Activated B cell treated with CpG ODN at 0.5 μM for 24 hours (primary cell): ENCODE measurements at regions not wholly inside any gene's neighbourhood (a gene's known extent, or its start where the extent isn't known, plus 50 kb on each side); places are given as distances from the start of the nearest gene placed in this dataset.

Source experiments
- ATAC-seq: fragments of 200-7000 bp; cut with Tn5 transposase; one replicate; pipeline ENCODE4 v1.10.0; 2021; ENCODE audit warnings: low read depth, mild to moderate bottlenecking, moderate library complexity
- CTCF ChIA-PET: fragments of 350-600 bp; sonication (Branson Sonifier 250); formaldehyde crosslinking; loops from one replicate; lab custom pipeline; 2021; ENCODE audit warnings: antibody characterized with exemption; lab: Charles Lee
- POLR2A ChIA-PET: fragments of 350-600 bp; sonication (Branson Sonifier 250); formaldehyde crosslinking; loops from one replicate; lab custom pipeline; 2021; ENCODE audit warnings: antibody characterized with exemption; lab: Charles Lee
- DNase-seq: peaks from one replicate; pipeline ENCODE4 v3.0.0; 2022
- H3K27ac Mint-ChIP-seq: one replicate; pipeline ENCODE4 v1.8.0; 2020; ENCODE audit warnings: mixed read lengths
- H3K27me3 Mint-ChIP-seq: one replicate; pipeline ENCODE4 v1.8.0; 2021; ENCODE audit warnings: mixed read lengths
- H3K36me3 Mint-ChIP-seq: one replicate; pipeline ENCODE4 v1.8.0; 2021; ENCODE audit warnings: low read depth, mixed read lengths
- H3K4me1 Mint-ChIP-seq: one replicate; pipeline ENCODE4 v1.8.0; 2021; ENCODE audit warnings: mixed read lengths
- H3K4me3 Mint-ChIP-seq: one replicate; pipeline ENCODE4 v1.8.0; 2020; ENCODE audit warnings: mild to moderate bottlenecking, mixed read lengths
- H3K9me3 Mint-ChIP-seq: one replicate; pipeline ENCODE4 v1.8.0; 2020; ENCODE audit warnings: mixed read lengths
- intact Hi-C: fragments of 100-400 bp; cut with micrococcal nuclease; formaldehyde crosslinking; loops from one replicate; pipeline ENCODE4 v1.15.1; 2024
- TF ChIP-seq, protein P1 (sequence below): fragments of 200-600 bp; IDR thresholded peaks from one replicate; pipeline ENCODE4 v1.8.0; 2022; ENCODE audit warnings: antibody characterized with exemption, mild to moderate bottlenecking

DNA sequence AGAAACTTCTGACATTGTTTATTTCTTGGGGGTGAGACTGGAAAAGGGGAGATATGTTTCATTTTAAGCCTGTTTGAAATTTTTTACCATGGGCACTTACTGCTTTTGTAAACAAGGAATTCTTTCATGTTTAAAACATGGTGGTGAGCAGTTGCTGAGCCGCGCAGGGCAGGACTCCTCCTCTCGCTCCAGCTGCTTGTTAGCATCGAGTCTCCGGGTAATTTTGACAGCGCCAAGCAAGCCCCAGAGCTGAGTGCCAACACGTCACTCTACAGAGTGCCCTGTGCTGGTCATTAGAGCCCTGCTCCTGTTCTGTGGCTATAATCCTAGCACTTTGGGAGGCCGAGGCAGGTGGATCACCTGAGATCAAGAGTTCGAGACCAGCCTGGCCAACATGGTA is 116.5 kb upstream of the MSX2 start:
- intact Hi-C loops, result no loop called here
- DNase-seq, result no peak
- Mint-ChIP-seq H3K36me3 (no peaks in the 10 kb centered on the region), H3K4me1 (no peaks in the 10 kb centered on the region), H3K9me3 (peaks cover 2% of the 10 kb centered on the region), H3K27me3 (no peaks in the 10 kb centered on the region), H3K27ac (no peak overlapping the region), H3K4me3 (no peak overlapping the region)
- TF ChIP-seq, protein P1, sequence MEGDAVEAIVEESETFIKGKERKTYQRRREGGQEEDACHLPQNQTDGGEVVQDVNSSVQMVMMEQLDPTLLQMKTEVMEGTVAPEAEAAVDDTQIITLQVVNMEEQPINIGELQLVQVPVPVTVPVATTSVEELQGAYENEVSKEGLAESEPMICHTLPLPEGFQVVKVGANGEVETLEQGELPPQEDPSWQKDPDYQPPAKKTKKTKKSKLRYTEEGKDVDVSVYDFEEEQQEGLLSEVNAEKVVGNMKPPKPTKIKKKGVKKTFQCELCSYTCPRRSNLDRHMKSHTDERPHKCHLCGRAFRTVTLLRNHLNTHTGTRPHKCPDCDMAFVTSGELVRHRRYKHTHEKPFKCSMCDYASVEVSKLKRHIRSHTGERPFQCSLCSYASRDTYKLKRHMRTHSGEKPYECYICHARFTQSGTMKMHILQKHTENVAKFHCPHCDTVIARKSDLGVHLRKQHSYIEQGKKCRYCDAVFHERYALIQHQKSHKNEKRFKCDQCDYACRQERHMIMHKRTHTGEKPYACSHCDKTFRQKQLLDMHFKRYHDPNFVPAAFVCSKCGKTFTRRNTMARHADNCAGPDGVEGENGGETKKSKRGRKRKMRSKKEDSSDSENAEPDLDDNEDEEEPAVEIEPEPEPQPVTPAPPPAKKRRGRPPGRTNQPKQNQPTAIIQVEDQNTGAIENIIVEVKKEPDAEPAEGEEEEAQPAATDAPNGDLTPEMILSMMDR, result no peak
- ChIA-PET CTCF (no interaction called here), POLR2A (no interaction called here)
- no peak for ATAC-seq

DNA sequence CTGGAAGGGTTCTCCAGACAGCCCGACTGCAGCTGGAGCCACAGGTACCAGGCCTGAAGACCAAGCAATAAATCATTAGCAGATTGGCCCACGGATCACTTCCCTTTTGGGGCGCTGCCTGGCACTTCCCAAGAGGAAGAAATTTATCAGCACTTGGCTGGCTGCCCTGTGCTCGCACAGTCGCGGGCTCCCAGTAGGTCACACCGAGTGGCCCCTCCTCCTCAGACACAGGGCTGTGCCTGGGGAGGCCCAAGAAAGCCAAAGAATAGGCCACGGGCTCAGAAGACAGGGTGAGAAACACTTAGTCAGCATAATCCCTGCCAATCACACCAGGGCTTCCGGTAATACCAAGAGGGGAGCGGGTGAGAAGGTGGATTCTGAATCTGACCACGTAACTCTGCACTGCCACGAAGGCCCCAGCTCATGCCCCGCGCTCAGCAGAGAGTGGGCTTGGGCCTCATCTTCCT is 115.7 kb upstream of the MSX2 start:
- no peak overlapping the region for H3K4me3 Mint-ChIP-seq

DNA sequence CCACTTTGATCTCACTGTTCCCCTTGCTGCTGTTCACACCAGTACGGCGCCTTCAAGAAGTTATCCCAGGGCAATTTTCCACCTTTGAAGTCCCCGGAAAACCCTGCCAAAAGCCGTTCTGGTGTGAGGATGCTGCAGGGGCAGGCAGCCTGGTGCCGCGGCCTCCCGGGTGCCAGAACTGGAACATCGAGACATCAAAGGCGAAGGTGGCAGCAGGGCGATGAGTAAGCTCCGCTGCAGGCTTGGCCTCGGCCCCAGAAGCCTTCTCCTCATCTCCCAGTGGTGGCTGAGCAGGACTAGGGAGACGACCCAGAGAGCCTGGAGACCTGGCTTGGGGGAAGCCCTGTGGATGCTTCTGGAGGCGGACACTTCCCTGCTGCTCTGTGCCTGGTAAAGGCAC is 115.3 kb upstream of the MSX2 start:
- Mint-ChIP-seq H3K27ac (no peak overlapping the region), H3K9me3 (no peaks in the 10 kb centered on the region), H3K4me3 (no peak overlapping the region), H3K4me1 (no peaks in the 10 kb centered on the region), H3K27me3 (no peaks in the 10 kb centered on the region), H3K36me3 (no peaks in the 10 kb centered on the region)
- CTCF ChIA-PET, result no interaction called here
- DNase-seq (no peak), ATAC-seq (no peak)
- TF ChIP-seq, protein P1, result no peak
- intact Hi-C loops, result no loop called here
- POLR2A ChIA-PET, result no interaction called here

More for the DNA sequence above, 115.7 kb upstream of the MSX2 start:
- no peak overlapping the region for H3K27ac Mint-ChIP-seq
- intact Hi-C loops, result no loop called here
- ChIA-PET CTCF (no interaction called here), POLR2A (no interaction called here)
- H3K9me3 Mint-ChIP-seq, result peaks cover 2% of the 10 kb centered on the region
- TF ChIP-seq, protein P1, result no peak
- H3K36me3 Mint-ChIP-seq, result no peaks in the 10 kb centered on the region
- no peaks in the 10 kb centered on the region for H3K4me1 Mint-ChIP-seq
- no peak for ATAC-seq
- no peak for DNase-seq
- H3K27me3 Mint-ChIP-seq, result no peaks in the 10 kb centered on the region

DNA sequence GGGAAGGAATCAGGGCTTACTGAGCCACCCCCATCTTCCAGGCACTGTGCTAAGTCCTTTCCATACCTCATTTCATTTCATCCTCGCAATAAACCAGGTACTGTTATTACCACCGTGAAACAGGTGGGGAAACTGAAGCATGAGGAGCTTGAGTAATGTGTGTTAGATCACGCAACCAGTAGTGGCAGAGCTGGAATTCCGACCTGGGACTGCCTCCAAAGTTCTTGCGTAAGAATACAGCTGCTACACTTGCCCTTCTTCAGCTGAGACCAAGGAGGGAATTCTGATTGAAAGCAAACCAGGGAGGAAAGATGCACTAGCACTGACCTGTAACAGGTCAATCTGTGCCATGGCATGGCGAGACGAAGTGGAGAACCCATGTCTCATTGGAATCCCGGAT is 113.4 kb upstream of the MSX2 start:
- Mint-ChIP-seq H3K4me3 (no peak overlapping the region), H3K27ac (no peak overlapping the region), H3K4me1 (no peaks in the 10 kb centered on the region), H3K9me3 (no peaks in the 10 kb centered on the region), H3K36me3 (no peaks in the 10 kb centered on the region), H3K27me3 (no peaks in the 10 kb centered on the region)
- TF ChIP-seq, protein P1, result no peak
- ChIA-PET POLR2A (no interaction called here), CTCF (no interaction called here)
- DNase-seq (no peak), ATAC-seq (no peak)
- intact Hi-C loops, result no loop called here

DNA sequence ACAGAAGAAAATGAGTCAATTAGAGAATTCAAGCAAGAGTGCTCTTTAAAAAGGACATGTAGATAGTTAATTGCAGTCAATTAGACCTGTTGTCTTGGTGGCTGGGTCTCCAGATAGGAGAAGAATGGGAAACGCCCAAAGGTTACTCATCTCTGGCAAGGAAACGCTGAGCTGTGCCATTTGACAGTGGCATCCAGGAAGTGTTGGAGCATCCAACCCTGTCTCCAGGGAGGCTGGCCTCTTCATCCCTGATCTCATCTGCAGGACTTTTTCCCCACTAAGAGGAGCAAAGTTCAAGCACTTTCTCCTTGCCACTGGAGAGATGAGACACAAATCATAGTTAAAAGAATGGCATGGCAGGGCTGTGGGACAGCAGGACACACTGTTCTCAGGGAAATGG is 111.7 kb upstream of the MSX2 start:
- intact Hi-C loops, result no loop called here
- ChIA-PET POLR2A (no interaction called here), CTCF (no interaction called here)
- no peaks in the 10 kb centered on the region for H3K27me3 Mint-ChIP-seq
- no peaks in the 10 kb centered on the region for H3K36me3 Mint-ChIP-seq
- ATAC-seq (no peak), DNase-seq (no peak)
- H3K4me3 Mint-ChIP-seq, result no peak overlapping the region
- no peak overlapping the region for H3K27ac Mint-ChIP-seq
- H3K9me3 Mint-ChIP-seq, result no peaks in the 10 kb centered on the region
- TF ChIP-seq, protein P1, result no peak
- no peaks in the 10 kb centered on the region for H3K4me1 Mint-ChIP-seq
